SK-N-SH (cell line): ENCODE measurements at regions not wholly inside any gene's neighbourhood (a gene's known extent, or its start where the extent isn't known, plus 50 kb on each side); places are given as distances from the start of the nearest gene placed in this dataset.

ENCODE experiments used
- CTCF ChIA-PET: fragments of 300-600, 350-600 bp; formaldehyde crosslinking; extraction: SDS; loops from one replicate; lab custom pipeline; 2021; lab: Yijun Ruan, JAX
- POLR2A ChIA-PET: fragments of 350-600 bp; sonication (Branson Sonifier 250); formaldehyde crosslinking; extraction: SDS; loops from one replicate; lab custom pipeline; 2020; ENCODE audit warnings: antibody characterized with exemption, inconsistent platforms; lab: Yijun Ruan, JAX
- DNase-seq: peaks from one replicate; pipeline ENCODE4 v3.0.0; 2012
- H2AFZ ChIP-seq: fragments of 200-600 bp; sonication (generic); 2 replicates; pipeline ENCODE4 v1.8.1; 2016; ENCODE audit warnings: antibody characterized with exemption, mild to moderate bottlenecking, low read depth
- H3F3A ChIP-seq: fragments of 200-600 bp; sonication (generic); replicated peaks from 2 replicates; pipeline ENCODE3; 2016; ENCODE audit warnings: antibody characterized with exemption, mild to moderate bottlenecking; ENCODE audit not compliant: insufficient read depth
- H3K27ac ChIP-seq, 2 experiments: fragments of 200-500 bp in 1 of 2; fragments of 200-600 bp in 1 of 2; sonication (Bioruptor generic) in 1 of 2; sonication (generic), shearing (Covaris generic) in 1 of 2; 2 replicates each; pipeline versions ENCODE4 v1.5.1 to v1.6.1; 2014 to 2016; ENCODE audit warnings: low read depth in 2 of 2, inconsistent platforms in 1 of 2, low read length in 1 of 2, mild to moderate bottlenecking in 1 of 2, mixed read lengths in 1 of 2
- H3K27me3 ChIP-seq: fragments of 200-600 bp; sonication (generic), shearing (Covaris generic); 2 replicates; pipeline ENCODE4 v1.6.1; 2016; ENCODE audit warnings: mixed run types; ENCODE audit not compliant: insufficient read depth
- H3K36me3 ChIP-seq, 2 experiments: fragments of 200-500 bp in 1 of 2; fragments of 200-600 bp in 1 of 2; sonication (Bioruptor generic) in 1 of 2; sonication (generic) in 1 of 2; replicated peaks in 1 of 2; 2 replicates each; pipeline versions ENCODE3 to v1.5.1; 2014 to 2016; ENCODE audit warnings: low read length in 1 of 2, mild to moderate bottlenecking in 1 of 2; ENCODE audit not compliant: insufficient read depth in 2 of 2, control insufficient read depth in 1 of 2
- H3K4me1 ChIP-seq, 2 experiments: fragments of 200-500 bp in 1 of 2; fragments of 200-600 bp in 1 of 2; sonication (Bioruptor generic) in 1 of 2; sonication (generic), shearing (Covaris generic) in 1 of 2; 2 replicates each; pipeline versions ENCODE4 v1.5.1 to v1.6.1; 2014 to 2016; ENCODE audit warnings: low read depth in 1 of 2, low read length in 1 of 2, mixed run types in 1 of 2; ENCODE audit not compliant: insufficient read depth in 2 of 2, control insufficient read depth in 1 of 2
- H3K4me2 ChIP-seq: fragments of 200-600 bp; sonication (generic), shearing (Covaris generic); 2 replicates; pipeline ENCODE4 v1.6.1; 2017; ENCODE audit warnings: mixed run types
- H3K4me3 ChIP-seq, 2 experiments: fragments of 200-500 bp in 1 of 2; fragments of 200-600 bp in 1 of 2; sonication (Bioruptor generic) in 1 of 2; sonication (generic), shearing (Covaris generic) in 1 of 2; 2 replicates each; pipeline versions ENCODE4 v1.5.1 to v1.8.1; 2014 to 2016; ENCODE audit warnings: low read depth in 2 of 2, inconsistent platforms in 1 of 2, low read length in 1 of 2, mild to moderate bottlenecking in 1 of 2, mixed read lengths in 1 of 2, moderate library complexity in 1 of 2
- H3K79me2 ChIP-seq: fragments of 200-600 bp; sonication (generic); 2 replicates; pipeline ENCODE4 v1.8.1; 2017; ENCODE audit warnings: mild to moderate bottlenecking; ENCODE audit not compliant: insufficient read depth
- H3K9ac ChIP-seq: fragments of 200-600 bp; sonication (generic); 2 replicates; pipeline ENCODE4 v1.6.1; 2017; ENCODE audit warnings: mixed run types
- H3K9me2 ChIP-seq: fragments of 200-600 bp; sonication (generic); 2 replicates; pipeline ENCODE4 v1.6.1; 2017; ENCODE audit warnings: mixed run types
- H3K9me3 ChIP-seq: fragments of 200-600 bp; sonication (generic); 2 replicates; pipeline ENCODE4 v1.6.1; 2017; ENCODE audit warnings: mixed run types, mild to moderate bottlenecking, moderate library complexity
- H4K20me1 ChIP-seq: fragments of 200-600 bp; sonication (generic); 2 replicates; pipeline ENCODE4 v1.6.1; 2017; ENCODE audit warnings: mild to moderate bottlenecking, mixed run types; ENCODE audit not compliant: insufficient read depth
- CHD2 ChIP-seq: fragments of 150-350 bp; IDR thresholded peaks from 2 replicates; pipeline ENCODE4 v1.6.1; 2018; ENCODE audit warnings: low read length; ENCODE audit not compliant: partially characterized antibody
- ELF1 ChIP-seq: IDR thresholded peaks from 2 replicates; pipeline ENCODE4 v1.4.0; 2012
- EP300 ChIP-seq, 2 experiments: IDR thresholded peaks; 2 replicates each; pipeline versions ENCODE4 v1.4.0 to v1.6.1; 2012; ENCODE audit warnings: borderline replicate concordance in 1 of 2, low read depth in 1 of 2, low read length in 1 of 2
- EZH2phosphoT487 ChIP-seq: fragments of 200-600 bp; sonication (generic); IDR thresholded peaks from 2 replicates; pipeline ENCODE4 v1.6.1; 2017; ENCODE audit warnings: low read depth, mixed run types, mild to moderate bottlenecking, antibody characterized with exemption, moderate library complexity, borderline replicate concordance
- FOSL2 ChIP-seq: IDR thresholded peaks from 2 replicates; pipeline ENCODE4 v1.4.0; 2012; ENCODE audit warnings: low read depth, mild to moderate bottlenecking, moderate library complexity, borderline replicate concordance
- FOXM1 ChIP-seq: IDR thresholded peaks from 2 replicates; pipeline ENCODE4 v1.4.0; 2012; ENCODE audit warnings: low read depth, mild to moderate bottlenecking
- GABPA ChIP-seq: IDR thresholded peaks from 2 replicates; pipeline ENCODE4 v1.4.0; 2012; ENCODE audit warnings: low read depth, mild to moderate bottlenecking
- GATA2 ChIP-seq: sonication (generic); formaldehyde crosslinking; IDR thresholded peaks from 2 replicates; pipeline ENCODE4 v1.5.0; 2020; ENCODE audit warnings: mild to moderate bottlenecking, missing genetic modification reagents
- IRF3 ChIP-seq: fragments of 150-350 bp; IDR thresholded peaks from 2 replicates; pipeline ENCODE4 v1.6.1; 2016; ENCODE audit warnings: mild to moderate bottlenecking, low read depth, low read length
- JUND ChIP-seq: IDR thresholded peaks from 2 replicates; pipeline ENCODE4 v1.4.0; 2012
- MAX ChIP-seq: IDR thresholded peaks from 2 replicates; pipeline ENCODE4 v1.4.0; 2012; ENCODE audit warnings: low read depth
- MEF2A ChIP-seq: IDR thresholded peaks from 2 replicates; pipeline ENCODE4 v1.4.0; 2012; ENCODE audit warnings: low read depth, borderline replicate concordance
- NFIC ChIP-seq: IDR thresholded peaks from 2 replicates; pipeline ENCODE4 v1.4.0; 2012; ENCODE audit warnings: borderline replicate concordance
- POLR2AphosphoS5 ChIP-seq: IDR thresholded peaks from 2 replicates; pipeline ENCODE4 v1.6.1; 2012; ENCODE audit warnings: low read depth, low read length
- RCOR1 ChIP-seq: fragments of 150-350 bp; IDR thresholded peaks from 2 replicates; pipeline ENCODE4 v1.6.1; 2017; ENCODE audit warnings: antibody characterized with exemption, low read length
- SMC3 ChIP-seq: IDR thresholded peaks from 2 replicates; pipeline ENCODE4 v1.6.1; 2012; ENCODE audit warnings: low read depth, low read length, improper control_type of control experiment
- TCF12 ChIP-seq: IDR thresholded peaks from 2 replicates; pipeline ENCODE4 v1.4.0; 2012
- USF1 ChIP-seq: IDR thresholded peaks from 2 replicates; pipeline ENCODE4 v1.4.0; 2012; ENCODE audit warnings: low read depth, borderline replicate concordance
- USF2 ChIP-seq: fragments of 150-350 bp; IDR thresholded peaks from 2 replicates; pipeline ENCODE4 v1.6.1; 2017; ENCODE audit warnings: antibody characterized with exemption, low read length, low read depth, borderline replicate concordance
- YY1 ChIP-seq: IDR thresholded peaks from 2 replicates; pipeline ENCODE4 v1.4.0; 2012; ENCODE audit warnings: low read depth, mild to moderate bottlenecking
- WGBS: methylation state at CpG from one replicate; pipeline ENCODE4 v1.1.6; 2017; ENCODE audit warnings: low lambda C conversion rate; 5-methylcytosine and 5-hydroxymethylcytosine counted together

GRCh38 chr10:114708717-114709335, 50.8 kb upstream of the ABLIM1 start:
- Histone ChIP-seq H3K9ac (no peak overlapping the region), H3K27me3 (no peaks in the 10 kb centered on the region), H3K27ac (peak overlapping the region in 1 of 2 experiments; percentile 60; a peak in 2 of 4 replicates), H3F3A (peaks cover 10% of the 10 kb centered on the region), H3K4me1 (peaks cover 0 to 12% of the 10 kb centered on the region in 2 experiments), H3K4me3 (no peak overlapping the region), H3K36me3 (peaks cover 0 to 3% of the 10 kb centered on the region in 2 experiments), H3K79me2 (no peaks in the 10 kb centered on the region), H3K4me2 (no peak overlapping the region), H3K9me2 (no peaks in the 10 kb centered on the region), H2AFZ (no peak overlapping the region), H3K9me3 (no peaks in the 10 kb centered on the region), H4K20me1 (no peaks in the 10 kb centered on the region)
- CTCF ChIA-PET = interaction anchor here (1.4 to 2.6 kb wide), 3 partner anchors 77 to 237 kb away, joined by 4 to 5 read pairs (median 5); no protein-coding TSS in a partner anchor
- no peak for DNase-seq
- no peak for TF ChIP-seq USF2
- peak; percentile 68 for TF ChIP-seq JUND
- TF ChIP-seq USF1 = no peak
- 0 out of 2 replicates have a peak, but pooled peaks have one; percentile 23 for TF ChIP-seq MAX
- TF ChIP-seq TCF12 = peak; percentile 44; the same call in 1 of the 2 replicates
- 0 out of 4 replicates have a peak, but pooled peaks of 1 of the 2 experiments have one; percentile 9 for TF ChIP-seq EP300 (IDR thresholded peaks at IDR 0.05; ENCODE audit: borderline replicate concordance in 1 of 2, low read depth in 1 of 2, low read length in 1 of 2)
- TF ChIP-seq GABPA = no peak
- peak; percentile 80 for TF ChIP-seq FOSL2
- TF ChIP-seq FOXM1 = no peak
- WGBS = 67% methylated on average over 5 of the region's 5 CpGs
- POLR2A ChIA-PET = no interaction called here

- no peak overlapping the region for H2AFZ ChIP-seq
- H3K4me3 ChIP-seq = no peak overlapping the region
- H3K9me3 ChIP-seq = no peaks in the 10 kb centered on the region
- H3K27ac ChIP-seq = no peak overlapping the region
- WGBS = 87% methylated on average over 2 of the region's 2 CpGs
- H3F3A ChIP-seq = peaks cover 18% of the 10 kb centered on the region
- no peaks in the 10 kb centered on the region for H3K9me2 ChIP-seq
- no peak overlapping the region for H3K4me2 ChIP-seq
- H3K36me3 ChIP-seq = peaks cover 0 to 3% of the 10 kb centered on the region in 2 experiments
- H3K9ac ChIP-seq = no peak overlapping the region
- TF ChIP-seq JUND = no peak
- TF ChIP-seq ELF1 = no peak
- TF ChIP-seq EP300 (IDR thresholded peaks at IDR 0.05; ENCODE audit: borderline replicate concordance in 1 of 2, low read depth in 1 of 2, low read length in 1 of 2) = no peak
- no peak for TF ChIP-seq IRF3
- TF ChIP-seq YY1 = no peak
- TF ChIP-seq CHD2 = no peak
- no peak for TF ChIP-seq SMC3
- TF ChIP-seq MEF2A = no peak
- TF ChIP-seq GABPA = no peak
- no peak for TF ChIP-seq MAX
- TF ChIP-seq NFIC = no peak
- no peak for TF ChIP-seq USF2
- no peak for TF ChIP-seq GATA2 (CRISPR knock-in tag)
- no peak for TF ChIP-seq EZH2phosphoT487
- no peak for TF ChIP-seq RCOR1
- no peak for TF ChIP-seq POLR2AphosphoS5
- H3K4me1 ChIP-seq = peaks cover 4 to 20% of the 10 kb centered on the region in 2 experiments
- no peaks in the 10 kb centered on the region for H3K79me2 ChIP-seq
- no peak for DNase-seq
- CTCF ChIA-PET = interaction anchor here (2.6 kb wide), 1 partner anchor 238 kb away, joined by 5 read pairs; no protein-coding TSS in a partner anchor
- POLR2A ChIA-PET = no interaction called here
- H3K27me3 ChIP-seq = no peaks in the 10 kb centered on the region
- no peaks in the 10 kb centered on the region for H4K20me1 ChIP-seq
These were observed 51.9 kb upstream of the ABLIM1 start for GRCh38 chr10:114709984-114710383.
